MG63 (cell line): ENCODE measurements at regions not wholly inside any gene's neighbourhood (a gene's known extent, or its start where the extent isn't known, plus 50 kb on each side); places are given as distances from the start of the nearest gene placed in this dataset.

Experiments
- DNase-seq: peaks from one replicate; pipeline ENCODE4 v3.0.0-alpha.2; 2020
- H3K27me3 ChIP-seq: fragments of 250-450 bp; sonication (Bioruptor Pico); 2 replicates; pipeline ENCODE4 v1.5.1; 2020; ENCODE audit warnings: mild to moderate bottlenecking, moderate library complexity
- H3K36me3 ChIP-seq: fragments of 250-450 bp; sonication (Bioruptor Pico); 2 replicates; pipeline ENCODE4 v1.5.1; 2020; ENCODE audit warnings: mild to moderate bottlenecking, moderate library complexity
- H3K4me3 ChIP-seq: fragments of 250-450 bp; sonication (Bioruptor Pico); 2 replicates; pipeline ENCODE4 v1.5.1; 2020; ENCODE audit warnings: mild to moderate bottlenecking, moderate library complexity
- H3K9me3 ChIP-seq: fragments of 250-450 bp; sonication (Bioruptor Pico); 2 replicates; pipeline ENCODE4 v1.5.1; 2020; ENCODE audit warnings: mild to moderate bottlenecking, moderate library complexity

- Histone ChIP-seq H3K9me3 (no peaks in the 10 kb centered on the region), H3K27me3 (no peaks in the 10 kb centered on the region), H3K4me3 (no peak overlapping the region), H3K36me3 (no peaks in the 10 kb centered on the region)
- no peak for DNase-seq
Measured at GRCh38 chr2:236693531-236693930, 123.9 kb downstream of the ACKR3 start.

GRCh38 chr2:236694146-236694888, 124.7 kb downstream of the ACKR3 start:
- no peak for DNase-seq
- Histone ChIP-seq H3K4me3 (no peak overlapping the region), H3K36me3 (no peaks in the 10 kb centered on the region), H3K27me3 (no peaks in the 10 kb centered on the region), H3K9me3 (no peaks in the 10 kb centered on the region)

- no peaks in the 10 kb centered on the region for H3K27me3 ChIP-seq
- no peaks in the 10 kb centered on the region for H3K9me3 ChIP-seq
- H3K36me3 ChIP-seq: no peaks in the 10 kb centered on the region
- H3K4me3 ChIP-seq: no peak overlapping the region
- DNase-seq: no peak
Measured at GRCh38 chr2:236696834-236697233, 127.2 kb downstream of the ACKR3 start.

GRCh38 chr2:236698016-236698627, 128.5 kb downstream of the ACKR3 start:
- DNase-seq: no peak
- Histone ChIP-seq H3K4me3 (no peak overlapping the region), H3K9me3 (no peaks in the 10 kb centered on the region), H3K36me3 (no peaks in the 10 kb centered on the region), H3K27me3 (no peaks in the 10 kb centered on the region)

- Histone ChIP-seq H3K27me3 (no peaks in the 10 kb centered on the region), H3K4me3 (no peak overlapping the region), H3K36me3 (no peaks in the 10 kb centered on the region), H3K9me3 (no peaks in the 10 kb centered on the region)
- no peak for DNase-seq
Measured at GRCh38 chr2:236700703-236701102, 131.1 kb downstream of the ACKR3 start.

GRCh38 chr2:236702657-236703372, 133.2 kb downstream of the ACKR3 start:
- Histone ChIP-seq H3K4me3 (no peak overlapping the region), H3K36me3 (no peaks in the 10 kb centered on the region), H3K27me3 (no peaks in the 10 kb centered on the region), H3K9me3 (no peaks in the 10 kb centered on the region)
- DNase-seq: no peak

- no peak for DNase-seq
- no peaks in the 10 kb centered on the region for H3K27me3 ChIP-seq
- H3K4me3 ChIP-seq: no peak overlapping the region
- H3K9me3 ChIP-seq: no peaks in the 10 kb centered on the region
- no peaks in the 10 kb centered on the region for H3K36me3 ChIP-seq
Measured at GRCh38 chr2:236703373-236703709, 133.7 kb downstream of the ACKR3 start.

GRCh38 chr2:236703906-236704305, 134.3 kb downstream of the ACKR3 start:
- H3K9me3 ChIP-seq: no peaks in the 10 kb centered on the region
- DNase-seq: no peak
- H3K27me3 ChIP-seq: no peaks in the 10 kb centered on the region
- H3K36me3 ChIP-seq: no peaks in the 10 kb centered on the region
- no peak overlapping the region for H3K4me3 ChIP-seq

- Histone ChIP-seq H3K27me3 (no peaks in the 10 kb centered on the region), H3K9me3 (no peaks in the 10 kb centered on the region), H3K4me3 (no peak overlapping the region)
Measured at GRCh38 chr2:236704887-236705286, 135.3 kb downstream of the ACKR3 start.

GRCh38 chr2:236705295-236706105, 135.9 kb downstream of the ACKR3 start:
- DNase-seq: no peak
- H3K4me3 ChIP-seq: no peak overlapping the region
- no peaks in the 10 kb centered on the region for H3K36me3 ChIP-seq
- no peaks in the 10 kb centered on the region for H3K9me3 ChIP-seq
- no peaks in the 10 kb centered on the region for H3K27me3 ChIP-seq

More at GRCh38 chr2:236704887-236705286, 135.3 kb downstream of the ACKR3 start:
- H3K36me3 ChIP-seq: no peaks in the 10 kb centered on the region
- no peak for DNase-seq

GRCh38 chr2:236706288-236706687, 136.7 kb downstream of the ACKR3 start:
- DNase-seq: no peak
- Histone ChIP-seq H3K9me3 (no peaks in the 10 kb centered on the region), H3K4me3 (no peak overlapping the region), H3K36me3 (no peaks in the 10 kb centered on the region), H3K27me3 (no peaks in the 10 kb centered on the region)

- Histone ChIP-seq H3K4me3 (no peak overlapping the region), H3K36me3 (no peaks in the 10 kb centered on the region), H3K9me3 (no peaks in the 10 kb centered on the region), H3K27me3 (no peaks in the 10 kb centered on the region)
- DNase-seq: no peak
Measured at GRCh38 chr2:236706803-236707202, 137.2 kb downstream of the ACKR3 start.

GRCh38 chr2:236711440-236711839, 141.8 kb downstream of the ACKR3 start:
- Histone ChIP-seq H3K4me3 (no peak overlapping the region), H3K9me3 (no peaks in the 10 kb centered on the region), H3K36me3 (no peaks in the 10 kb centered on the region), H3K27me3 (no peaks in the 10 kb centered on the region)
- peak; percentile 91 for DNase-seq

- peak; percentile 31 for DNase-seq
- Histone ChIP-seq H3K27me3 (no peaks in the 10 kb centered on the region), H3K9me3 (no peaks in the 10 kb centered on the region), H3K4me3 (no peak overlapping the region), H3K36me3 (no peaks in the 10 kb centered on the region)
Measured at GRCh38 chr2:236712304-236712703, 142.7 kb downstream of the ACKR3 start.

- H3K27me3 ChIP-seq: no peaks in the 10 kb centered on the region
- DNase-seq: no peak
- no peak overlapping the region for H3K4me3 ChIP-seq
- no peaks in the 10 kb centered on the region for H3K36me3 ChIP-seq
- no peaks in the 10 kb centered on the region for H3K9me3 ChIP-seq
Measured at GRCh38 chr2:236712961-236713673, 143.5 kb downstream of the ACKR3 start.

- H3K27me3 ChIP-seq: no peaks in the 10 kb centered on the region
- no peak for DNase-seq
- H3K4me3 ChIP-seq: no peak overlapping the region
- no peaks in the 10 kb centered on the region for H3K9me3 ChIP-seq
- H3K36me3 ChIP-seq: no peaks in the 10 kb centered on the region
Measured at GRCh38 chr2:236714080-236714479, 144.5 kb downstream of the ACKR3 start.
